ENCODE measurements at regions not wholly inside any gene's neighbourhood (a gene's known extent, or its start where the extent isn't known, plus 50 kb on each side); places are given as distances from the start of the nearest gene placed in this dataset.

DNA sequence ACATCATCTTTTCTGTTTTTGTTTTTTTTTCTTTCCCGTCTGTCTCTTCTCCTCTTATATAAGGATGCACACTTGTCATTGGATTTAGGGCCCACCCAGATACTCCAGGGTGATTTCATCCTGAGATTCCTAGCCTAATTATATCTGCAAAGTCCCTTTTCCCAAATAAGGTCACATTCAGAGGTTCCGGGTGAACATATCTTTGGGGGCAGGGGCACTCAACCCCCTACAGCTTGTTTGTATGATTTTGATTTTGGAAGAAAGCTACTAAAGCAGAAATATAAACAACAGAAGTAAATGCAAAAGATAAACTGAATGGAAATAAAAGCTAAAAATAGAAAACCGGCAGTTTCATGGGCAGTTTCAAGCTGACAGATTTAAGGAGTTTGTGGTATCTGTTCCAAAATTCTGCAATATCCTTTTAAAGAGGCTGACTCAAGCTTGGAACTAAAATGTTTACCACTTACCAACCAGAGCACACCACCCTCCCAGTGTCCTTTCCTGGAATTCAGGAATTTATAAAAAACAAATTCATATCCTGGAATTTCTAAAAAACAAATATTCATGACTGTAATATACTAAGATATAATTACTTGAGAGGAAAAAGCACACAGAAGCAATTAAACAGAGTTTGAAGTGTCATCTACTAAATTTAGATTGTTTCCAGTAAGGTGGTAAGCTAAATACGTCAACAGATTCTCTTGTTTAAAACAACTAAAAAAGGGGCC, 100.0 kb upstream of the CARMIL1 start:
- intact Hi-C loops (cut with micrococcal nuclease): no loop called here
- Histone ChIP-seq H3K9ac (ENCODE audit: low read length) (no peak overlapping the region), H3K36me3 (replicated peaks in 1 of 2; ENCODE audit: control extremely low read depth in 1 of 2, control insufficient read depth in 1 of 2, extremely low read depth in 1 of 2, insufficient read depth in 2 of 2, low read length in 1 of 2) (no peaks in the 10 kb centered on the region), H4K20me1 (ENCODE audit: control insufficient read depth, insufficient read depth, low read length, poor library complexity, severe bottlenecking) (no peaks in the 10 kb centered on the region), H3K4me1 (ENCODE audit: control insufficient read depth in 2 of 2, insufficient read depth in 2 of 2, low read length in 2 of 2) (no peaks in the 10 kb centered on the region), H3K27me3 (replicated peaks in 1 of 4; ENCODE audit: control extremely low read depth in 1 of 4, control insufficient read depth in 3 of 4, insufficient read depth in 4 of 4, low read length in 3 of 4) (peaks cover 0 to 6% (median 0%) of the 10 kb centered on the region in 4 experiments), H3K79me2 (ENCODE audit: control insufficient read depth, insufficient read depth, low read length) (no peaks in the 10 kb centered on the region), H3K9me3 (ENCODE audit: control extremely low read depth in 1 of 3, control insufficient read depth in 2 of 3, insufficient read depth in 1 of 3, low read length in 2 of 3) (no peaks in the 10 kb centered on the region), H2AFZ (ENCODE audit: insufficient read depth, low read depth, low read length, poor library complexity, severe bottlenecking) (no peak overlapping the region), H3K4me3 (ENCODE audit: control extremely low read depth in 1 of 5, extremely low read depth in 1 of 5, insufficient read depth in 1 of 5, low read depth in 2 of 5, low read length in 4 of 5) (no peak overlapping the region), H3K4me2 (replicated peaks; ENCODE audit: low read depth, low read length, poor library complexity, severe bottlenecking) (no peak overlapping the region), H3K27ac (ENCODE audit: low read length in 2 of 2) (no peak overlapping the region)
- DNase-seq: no peak
- WGBS (ENCODE audit: insufficient coverage): 60% methylated on average over 1 of the region's 4 CpGs
- ChIA-PET CTCF (no interaction called here), POLR2A (no interaction called here)
- H3K9me3 Mint-ChIP-seq (ENCODE audit: insufficient read depth): no peaks in the 10 kb centered on the region
- H3K4me3 Mint-ChIP-seq: no peak overlapping the region
- H3K4me1 Mint-ChIP-seq: peaks cover 2% of the 10 kb centered on the region
- TF ChIP-seq, protein P1, sequence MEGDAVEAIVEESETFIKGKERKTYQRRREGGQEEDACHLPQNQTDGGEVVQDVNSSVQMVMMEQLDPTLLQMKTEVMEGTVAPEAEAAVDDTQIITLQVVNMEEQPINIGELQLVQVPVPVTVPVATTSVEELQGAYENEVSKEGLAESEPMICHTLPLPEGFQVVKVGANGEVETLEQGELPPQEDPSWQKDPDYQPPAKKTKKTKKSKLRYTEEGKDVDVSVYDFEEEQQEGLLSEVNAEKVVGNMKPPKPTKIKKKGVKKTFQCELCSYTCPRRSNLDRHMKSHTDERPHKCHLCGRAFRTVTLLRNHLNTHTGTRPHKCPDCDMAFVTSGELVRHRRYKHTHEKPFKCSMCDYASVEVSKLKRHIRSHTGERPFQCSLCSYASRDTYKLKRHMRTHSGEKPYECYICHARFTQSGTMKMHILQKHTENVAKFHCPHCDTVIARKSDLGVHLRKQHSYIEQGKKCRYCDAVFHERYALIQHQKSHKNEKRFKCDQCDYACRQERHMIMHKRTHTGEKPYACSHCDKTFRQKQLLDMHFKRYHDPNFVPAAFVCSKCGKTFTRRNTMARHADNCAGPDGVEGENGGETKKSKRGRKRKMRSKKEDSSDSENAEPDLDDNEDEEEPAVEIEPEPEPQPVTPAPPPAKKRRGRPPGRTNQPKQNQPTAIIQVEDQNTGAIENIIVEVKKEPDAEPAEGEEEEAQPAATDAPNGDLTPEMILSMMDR (IDR thresholded peaks at IDR 0.05): no peak
- no peak for TF ChIP-seq EZH2 (IDR thresholded peaks at IDR 0.05; ENCODE audit: borderline replicate concordance, insufficient read depth, low read depth, low read length, poor library complexity, severe bottlenecking)
- H3K27ac Mint-ChIP-seq: no peak overlapping the region
- peaks cover 9% of the 10 kb centered on the region for H3K27me3 Mint-ChIP-seq
- ATAC-seq (ENCODE audit: low read depth): no peak

- DNase-seq: no peak
- no peaks in the 10 kb centered on the region for H3K9me3 Mint-ChIP-seq (ENCODE audit: insufficient read depth)
- Histone ChIP-seq H3K27me3 (replicated peaks in 1 of 4; ENCODE audit: control extremely low read depth in 1 of 4, control insufficient read depth in 3 of 4, insufficient read depth in 4 of 4, low read length in 3 of 4) (peaks cover 0 to 6% (median 0%) of the 10 kb centered on the region in 4 experiments), H3K4me1 (ENCODE audit: control insufficient read depth in 2 of 2, insufficient read depth in 2 of 2, low read length in 2 of 2) (no peaks in the 10 kb centered on the region), H4K20me1 (ENCODE audit: control insufficient read depth, insufficient read depth, low read length, poor library complexity, severe bottlenecking) (no peaks in the 10 kb centered on the region), H3K9ac (ENCODE audit: low read length) (no peak overlapping the region), H3K27ac (ENCODE audit: low read length in 2 of 2) (no peak overlapping the region), H2AFZ (ENCODE audit: insufficient read depth, low read depth, low read length, poor library complexity, severe bottlenecking) (no peak overlapping the region), H3K4me3 (ENCODE audit: control extremely low read depth in 1 of 5, extremely low read depth in 1 of 5, insufficient read depth in 1 of 5, low read depth in 2 of 5, low read length in 4 of 5) (no peak overlapping the region), H3K36me3 (replicated peaks in 1 of 2; ENCODE audit: control extremely low read depth in 1 of 2, control insufficient read depth in 1 of 2, extremely low read depth in 1 of 2, insufficient read depth in 2 of 2, low read length in 1 of 2) (no peaks in the 10 kb centered on the region), H3K79me2 (ENCODE audit: control insufficient read depth, insufficient read depth, low read length) (no peaks in the 10 kb centered on the region), H3K4me2 (replicated peaks; ENCODE audit: low read depth, low read length, poor library complexity, severe bottlenecking) (no peak overlapping the region), H3K9me3 (ENCODE audit: control extremely low read depth in 1 of 3, control insufficient read depth in 2 of 3, insufficient read depth in 1 of 3, low read length in 2 of 3) (no peaks in the 10 kb centered on the region)
- no peak overlapping the region for H3K27ac Mint-ChIP-seq
- peaks cover 2% of the 10 kb centered on the region for H3K4me1 Mint-ChIP-seq
- WGBS (ENCODE audit: insufficient coverage): 92% methylated on average over 11 of the region's 11 CpGs
- POLR2A ChIA-PET: interaction anchor here (0.7 kb wide), 1 partner anchor 458 kb away, joined by 7 read pairs; no protein-coding TSS in a partner anchor
- ATAC-seq (ENCODE audit: low read depth): no peak
- intact Hi-C loops (cut with micrococcal nuclease): no loop called here
- H3K27me3 Mint-ChIP-seq: peaks cover 9% of the 10 kb centered on the region
- no peak for TF ChIP-seq EZH2 (IDR thresholded peaks at IDR 0.05; ENCODE audit: borderline replicate concordance, insufficient read depth, low read depth, low read length, poor library complexity, severe bottlenecking)
- TF ChIP-seq, protein P1 (IDR thresholded peaks at IDR 0.05): no peak
- no peak overlapping the region for H3K4me3 Mint-ChIP-seq
- CTCF ChIA-PET: no interaction called here
These were observed 98.4 kb upstream of the CARMIL1 start for GRCh38 chr6:25180630-25181349.
